ENCODE measurements at regions not wholly inside any gene's neighbourhood (a gene's known extent, or its start where the extent isn't known, plus 50 kb on each side); places are given as distances from the start of the nearest gene placed in this dataset.

DNA sequence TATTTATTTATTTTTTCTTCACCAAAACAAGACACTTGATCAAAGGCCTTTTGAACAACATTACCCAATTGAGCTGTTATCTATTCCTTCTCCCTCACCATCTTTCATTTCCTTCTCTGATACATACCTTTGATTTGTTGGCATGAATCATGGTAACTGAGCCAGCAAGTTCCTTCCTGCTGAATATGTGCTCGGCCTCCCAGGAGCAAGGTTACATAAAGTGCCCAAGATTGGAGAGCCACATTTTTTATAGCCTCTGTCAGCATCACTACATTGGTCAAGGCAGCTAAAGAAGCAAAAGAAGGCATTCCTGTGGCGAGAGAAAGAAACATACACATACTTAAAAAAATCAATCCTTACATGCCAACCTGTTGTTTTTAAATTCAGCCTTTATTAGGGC lies 369.6 kb downstream of the CYLC2 start:
- Mint-ChIP-seq H3K4me1 (no peaks in the 10 kb centered on the region), H3K9me3 (peaks cover 0 to 2% (median 0%) of the 10 kb centered on the region in 7 donors), H3K4me3 (no peak overlapping the region), H3K36me3 (no peaks in the 10 kb centered on the region), H3K27me3 (ENCODE audit: low read depth in 3 of 3) (peaks cover 0 to 2% (median 0%) of the 10 kb centered on the region in 3 donors), H3K27ac (no peak overlapping the region)
- no peak for DNase-seq
- no peaks in the 10 kb centered on the region for H3K27me3 ChIP-seq (ENCODE audit: control insufficient read depth in 2 of 2, insufficient read depth in 2 of 2, low read length in 2 of 2)
- H3K36me3 ChIP-seq (replicated peaks in 1 of 2; ENCODE audit: control insufficient read depth in 1 of 2, insufficient read depth in 2 of 2, low read length in 2 of 2), result no peaks in the 10 kb centered on the region
- H3K27ac ChIP-seq (ENCODE audit: low read depth in 1 of 2, low read length in 2 of 2), result no peak overlapping the region
- no peak overlapping the region for H3K9ac ChIP-seq (ENCODE audit: insufficient read depth, low read length, poor library complexity, severe bottlenecking)
- intact Hi-C loops (cut with micrococcal nuclease), result no loop called here
- H3K9me3 ChIP-seq (replicated peaks in 1 of 2; ENCODE audit: control insufficient read depth in 1 of 2, insufficient read depth in 1 of 2, low read length in 2 of 2), result no peaks in the 10 kb centered on the region
- 14% methylated on average over 1 of the region's 2 CpGs for WGBS (ENCODE audit: insufficient coverage)
- no peaks in the 10 kb centered on the region for H4K20me1 ChIP-seq (ENCODE audit: insufficient read depth, low read length)
- no peaks in the 10 kb centered on the region for H3K4me1 ChIP-seq (ENCODE audit: control insufficient read depth in 1 of 2, insufficient read depth in 2 of 2, low read length in 2 of 2)
- H2AFZ ChIP-seq (ENCODE audit: insufficient read depth, low read depth, low read length, poor library complexity, severe bottlenecking), result no peak overlapping the region
- no peak overlapping the region for H3K4me2 ChIP-seq (replicated peaks; ENCODE audit: extremely low read depth, low read length, poor library complexity, severe bottlenecking)
- no peak overlapping the region for H3K4me3 ChIP-seq (replicated peaks in 1 of 3; ENCODE audit: low read depth in 2 of 3, low read length in 3 of 3)
- H3K79me2 ChIP-seq (ENCODE audit: insufficient read depth, low read length), result no peaks in the 10 kb centered on the region
- no peak for TF ChIP-seq CTCF (IDR thresholded peaks at IDR 0.05)

DNA sequence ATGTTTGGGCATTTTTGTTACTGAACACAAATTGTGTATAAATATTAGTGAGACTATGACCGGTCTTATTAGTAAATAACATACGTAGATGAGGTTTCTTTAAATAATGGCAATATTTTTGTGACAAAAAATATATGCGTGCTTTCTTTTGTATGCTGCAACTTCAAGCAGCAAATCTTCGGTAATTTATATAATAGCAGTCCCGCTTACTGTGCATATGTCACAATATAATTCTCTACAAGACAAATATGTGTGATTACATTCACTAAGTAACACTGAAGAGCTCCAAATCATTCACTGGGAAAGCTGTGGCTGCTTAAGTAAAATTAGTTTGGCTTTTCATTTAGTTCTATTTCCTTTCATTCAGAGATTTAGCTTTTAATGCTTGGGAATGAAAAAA lies 376.0 kb downstream of the CYLC2 start:
- Histone ChIP-seq H3K27ac (ENCODE audit: low read depth in 1 of 2, low read length in 2 of 2) (no peak overlapping the region), H3K36me3 (replicated peaks in 1 of 2; ENCODE audit: control insufficient read depth in 1 of 2, insufficient read depth in 2 of 2, low read length in 2 of 2) (no peaks in the 10 kb centered on the region), H4K20me1 (ENCODE audit: insufficient read depth, low read length) (no peaks in the 10 kb centered on the region), H2AFZ (ENCODE audit: insufficient read depth, low read depth, low read length, poor library complexity, severe bottlenecking) (no peak overlapping the region), H3K4me3 (replicated peaks in 1 of 3; ENCODE audit: low read depth in 2 of 3, low read length in 3 of 3) (no peak overlapping the region), H3K4me1 (ENCODE audit: control insufficient read depth in 1 of 2, insufficient read depth in 2 of 2, low read length in 2 of 2) (no peaks in the 10 kb centered on the region), H3K79me2 (ENCODE audit: insufficient read depth, low read length) (no peaks in the 10 kb centered on the region), H3K9ac (ENCODE audit: insufficient read depth, low read length, poor library complexity, severe bottlenecking) (no peak overlapping the region), H3K9me3 (replicated peaks in 1 of 2; ENCODE audit: control insufficient read depth in 1 of 2, insufficient read depth in 1 of 2, low read length in 2 of 2) (no peaks in the 10 kb centered on the region), H3K27me3 (ENCODE audit: control insufficient read depth in 2 of 2, insufficient read depth in 2 of 2, low read length in 2 of 2) (no peaks in the 10 kb centered on the region), H3K4me2 (replicated peaks; ENCODE audit: extremely low read depth, low read length, poor library complexity, severe bottlenecking) (no peak overlapping the region)
- DNase-seq, result no peak
- Mint-ChIP-seq H3K27me3 (ENCODE audit: low read depth in 3 of 3) (no peaks in the 10 kb centered on the region), H3K27ac (no peak overlapping the region), H3K4me1 (no peaks in the 10 kb centered on the region), H3K4me3 (no peak overlapping the region), H3K36me3 (no peaks in the 10 kb centered on the region), H3K9me3 (peaks cover 0 to 3% (median 0%) of the 10 kb centered on the region in 7 donors)
- no peak for TF ChIP-seq CTCF (IDR thresholded peaks at IDR 0.05)
- intact Hi-C loops (cut with micrococcal nuclease), result no loop called here
- 100% methylated on average over 1 of the region's 5 CpGs for WGBS (ENCODE audit: insufficient coverage)
